GM21360 (cell line): ENCODE measurements at regions not wholly inside any gene's neighbourhood (a gene's known extent, or its start where the extent isn't known, plus 50 kb on each side); places are given as distances from the start of the nearest gene placed in this dataset.

ENCODE experiments used
- ATAC-seq: cut with Tn5 transposase; IDR thresholded peaks from one replicate; pipeline ENCODE4 v1.9.1; 2021; ENCODE audit warnings: mild to moderate bottlenecking, moderate library complexity; ENCODE audit not compliant: unreplicated experiment

DNA sequence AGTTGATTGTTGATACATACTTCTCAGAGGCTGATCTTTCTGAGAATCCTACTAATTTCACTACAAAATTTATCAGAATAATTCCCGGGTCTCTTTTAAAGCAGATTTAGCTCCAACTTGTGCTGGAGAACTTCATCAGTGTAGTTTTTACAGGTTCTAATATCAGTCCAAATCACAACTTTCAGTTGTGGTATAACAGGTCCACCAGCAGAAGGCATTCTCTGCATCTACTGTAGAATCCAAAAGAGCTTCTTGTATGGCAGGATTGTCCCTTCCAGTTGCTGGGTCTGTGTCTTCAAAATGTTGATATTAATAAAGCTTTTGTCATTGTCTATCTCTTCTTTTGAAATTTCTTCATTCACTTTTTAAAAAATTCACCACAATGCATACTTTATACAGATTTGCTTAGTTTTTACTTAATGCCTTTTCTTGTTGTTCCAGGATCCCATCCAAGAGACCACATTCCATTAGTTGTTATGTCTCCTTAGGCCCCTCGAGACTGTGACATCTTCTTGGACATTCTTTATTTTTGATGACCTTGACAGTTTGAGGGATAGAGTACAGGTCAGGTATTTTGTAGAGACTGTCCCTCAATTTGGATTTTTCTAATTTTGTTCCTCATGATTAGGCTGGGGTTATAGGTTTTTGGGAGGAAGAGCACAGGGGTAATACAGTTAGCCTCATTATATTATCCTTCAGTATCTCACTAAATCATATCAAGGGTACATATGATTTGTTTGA is 490.5 kb upstream of the MEX3C start:
- no peak for ATAC-seq

DNA sequence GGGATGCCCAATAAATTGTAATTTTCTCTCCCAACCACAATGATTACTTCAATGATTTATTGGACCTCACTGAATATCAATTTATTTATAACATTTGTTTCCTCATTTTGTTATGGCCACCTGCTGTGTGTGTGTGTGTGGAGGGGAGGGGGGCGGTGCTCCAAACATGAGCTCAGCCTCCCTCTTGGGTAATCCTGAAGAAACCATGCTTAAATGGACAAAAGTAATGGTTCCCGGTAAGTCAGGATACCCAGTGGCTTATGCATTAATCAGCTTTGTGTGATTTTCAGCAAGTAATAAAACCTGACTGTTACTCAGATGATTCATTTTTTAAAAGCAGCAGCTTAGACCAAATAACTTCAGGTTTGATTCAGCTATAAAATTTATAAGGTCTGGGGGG is 495.1 kb upstream of the MEX3C start:
- ATAC-seq = no peak

DNA sequence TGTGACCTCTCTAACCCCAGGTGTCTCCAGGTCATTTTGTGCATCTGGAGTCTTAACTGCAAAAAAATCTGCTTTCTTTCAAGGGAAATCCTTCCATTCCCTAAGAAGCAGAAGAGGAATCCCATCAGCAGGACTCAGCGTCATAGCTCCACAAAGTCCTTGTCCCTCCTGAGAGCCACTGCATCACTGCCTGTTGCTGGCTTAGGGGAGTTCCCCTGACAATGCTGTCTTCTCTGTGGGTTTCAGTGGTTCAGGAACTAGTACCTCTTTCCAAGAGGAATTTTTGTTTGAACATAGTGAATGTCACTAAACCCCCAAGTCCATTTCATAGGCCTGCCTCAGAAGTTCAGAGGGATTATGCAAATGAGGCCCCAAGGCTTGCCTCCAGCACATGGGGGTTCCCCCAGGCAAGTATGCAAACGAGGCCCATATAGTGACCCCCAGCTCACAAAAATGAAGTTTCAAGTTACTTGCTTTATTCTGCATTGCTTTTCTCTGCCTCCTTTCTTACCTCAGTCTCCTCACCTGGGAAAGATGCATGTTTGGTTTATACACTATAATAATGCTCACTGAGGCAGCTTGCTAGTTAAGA is 513.9 kb upstream of the MEX3C start:
- ATAC-seq = peak; percentile 79

DNA sequence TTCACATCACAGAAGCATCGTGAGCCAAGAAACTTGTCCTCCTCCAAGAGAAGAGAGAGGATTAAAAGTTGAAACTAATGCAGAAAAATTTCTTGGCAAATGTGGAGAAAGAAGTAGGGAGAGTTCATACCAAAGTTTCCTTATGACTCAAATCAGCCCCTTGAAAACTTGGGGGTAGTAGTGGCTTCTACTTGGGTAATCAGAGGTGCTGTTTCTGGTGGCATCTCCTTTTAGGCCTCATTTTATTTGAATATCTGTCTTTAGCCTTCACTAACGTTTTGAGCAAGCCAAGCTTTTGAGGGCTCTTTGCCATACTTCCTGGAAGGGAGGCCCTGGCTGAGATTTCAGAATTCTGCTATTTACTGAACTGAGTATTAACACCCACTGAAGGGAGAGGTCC is 515.3 kb upstream of the MEX3C start:
- ATAC-seq = peak; percentile 47

DNA sequence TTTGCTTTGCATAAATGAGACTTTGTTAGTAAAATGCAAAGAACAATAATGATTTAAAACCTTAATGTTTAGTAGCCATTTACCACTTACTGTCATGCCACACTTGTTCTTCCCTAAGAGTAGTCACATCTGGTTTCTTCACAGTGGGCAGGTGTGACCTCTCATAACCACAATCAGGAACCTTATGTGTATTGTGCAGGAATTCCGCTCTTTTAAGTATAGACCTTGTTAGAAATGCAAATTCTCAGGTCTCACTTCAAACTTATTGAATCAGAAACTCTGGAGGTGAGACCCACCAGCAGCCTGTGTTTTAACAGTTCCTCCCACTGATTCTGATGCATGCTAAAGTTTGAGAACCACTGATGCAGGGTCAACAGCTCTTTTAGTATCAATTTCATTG is 518.8 kb upstream of the MEX3C start:
- ATAC-seq = no peak

DNA sequence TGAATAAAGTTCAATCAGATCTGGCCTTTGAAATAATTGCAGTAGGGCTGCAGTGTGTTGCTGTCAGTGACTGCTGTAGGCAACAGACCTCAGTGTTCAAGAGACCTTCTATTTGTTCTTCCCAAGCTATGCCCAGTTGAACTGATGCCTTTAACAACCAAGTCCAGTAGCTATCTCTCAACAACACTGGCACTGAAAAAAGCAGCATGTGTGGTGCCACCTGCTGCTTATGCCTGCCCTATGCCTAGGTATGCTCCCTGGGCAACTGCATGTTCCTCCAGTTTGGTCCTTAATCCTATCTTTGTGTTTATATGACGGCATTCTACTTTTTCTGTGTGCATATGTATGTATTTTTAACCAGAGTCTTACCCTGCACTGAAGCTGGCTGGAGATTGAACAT is 523.9 kb upstream of the MEX3C start:
- no peak for ATAC-seq

DNA sequence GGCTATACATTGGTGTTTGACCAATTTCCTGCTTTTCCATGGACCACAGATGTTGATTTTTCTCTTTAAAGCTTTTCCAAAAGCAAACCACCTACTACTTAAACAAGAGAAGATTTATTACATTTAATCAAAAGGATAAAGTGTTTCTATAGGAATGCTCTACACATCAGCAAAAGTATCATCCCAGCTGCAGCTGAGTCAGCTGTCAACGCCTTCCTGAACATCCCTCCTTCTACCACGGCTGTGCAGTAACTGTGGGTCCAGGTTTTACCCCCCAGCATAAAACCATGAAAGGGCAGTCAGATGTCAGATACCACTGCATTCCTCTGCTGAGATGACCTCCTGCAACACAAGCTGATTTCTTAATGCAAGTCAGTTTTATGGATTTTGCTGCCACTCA is 524.5 kb upstream of the MEX3C start:
- ATAC-seq = no peak

DNA sequence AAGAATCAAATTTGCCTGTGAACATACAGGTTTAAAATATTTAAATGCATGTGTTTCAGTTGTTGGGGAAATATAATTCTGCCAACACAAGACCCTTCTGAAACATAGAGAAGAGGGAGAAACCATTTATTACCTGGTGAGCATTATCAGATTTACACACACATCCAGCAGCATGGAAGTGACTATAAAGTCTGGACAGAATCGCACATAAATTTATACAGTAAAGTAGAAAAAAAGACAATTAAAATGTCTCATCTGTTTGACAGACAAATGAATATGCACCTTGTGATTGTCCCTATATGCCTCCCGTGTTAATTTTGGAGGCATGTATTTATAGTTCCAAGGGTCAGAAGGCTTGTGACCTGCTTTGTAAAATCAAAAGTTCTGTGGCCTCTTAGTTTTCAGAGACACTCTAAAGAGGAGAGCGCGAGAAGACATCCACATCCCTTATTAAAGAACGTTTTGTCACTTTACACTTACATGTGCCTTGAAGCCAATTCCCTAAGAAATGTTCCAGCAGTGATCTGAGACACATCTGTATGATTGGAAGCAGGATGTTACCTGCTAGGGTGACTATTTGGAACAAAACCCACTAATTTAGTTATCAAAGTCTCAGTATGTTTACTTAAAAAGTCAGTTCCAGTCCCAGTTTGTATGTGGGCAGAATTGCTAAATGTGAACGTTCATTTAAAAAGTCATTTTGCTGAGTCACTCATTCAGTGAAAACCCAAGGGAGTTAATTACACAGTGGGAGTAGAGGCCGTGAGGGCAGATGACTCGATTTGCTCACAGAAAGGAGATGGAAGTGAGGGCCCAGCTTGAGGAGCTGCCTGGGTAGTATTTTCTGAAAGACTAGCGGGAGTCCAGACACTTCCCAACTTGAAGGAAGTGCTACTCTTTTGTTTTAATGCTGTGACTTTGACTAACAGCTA is 527.6 kb upstream of the MEX3C start:
- ATAC-seq = no peak

DNA sequence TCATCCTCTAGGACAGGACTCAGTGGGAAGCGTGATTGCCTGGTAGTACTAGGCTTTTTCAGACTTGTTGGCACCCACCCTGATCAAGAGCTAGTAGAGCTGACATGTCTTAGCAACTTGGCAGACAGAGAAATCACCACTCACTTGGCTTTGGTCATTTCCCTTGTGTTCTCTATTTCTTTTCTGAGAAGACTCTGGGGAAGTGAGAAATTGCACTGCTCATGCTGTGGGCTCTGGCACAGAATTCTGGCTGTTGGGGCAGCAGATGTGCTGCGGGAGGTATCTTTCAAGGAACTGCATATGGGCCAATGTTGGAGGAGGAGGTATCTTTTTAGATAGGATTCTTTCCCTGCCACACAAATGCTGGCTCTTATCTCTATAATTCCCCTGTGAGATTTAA is 529.1 kb upstream of the MEX3C start:
- ATAC-seq = peak; percentile 36

DNA sequence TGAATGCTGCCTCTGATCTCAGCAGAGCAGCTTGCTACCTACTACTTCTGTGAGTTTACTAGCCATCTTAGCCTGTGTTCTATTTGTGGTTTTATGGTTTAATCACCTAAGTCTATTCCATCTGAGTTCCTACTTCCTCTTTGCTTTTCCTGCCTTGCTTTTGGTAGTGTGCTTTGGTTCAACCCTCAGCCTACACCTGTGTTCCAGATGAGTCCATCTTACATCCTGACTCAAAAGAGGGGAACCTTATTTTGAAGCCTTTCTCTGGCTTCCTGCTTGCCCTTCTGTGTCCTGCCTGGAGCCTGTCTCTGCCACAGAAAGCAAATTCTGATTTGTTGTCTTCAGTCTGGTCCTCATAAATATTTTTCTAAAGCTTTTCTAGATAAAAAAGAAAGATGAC is 530.3 kb upstream of the MEX3C start:
- ATAC-seq = peak; percentile 61

DNA sequence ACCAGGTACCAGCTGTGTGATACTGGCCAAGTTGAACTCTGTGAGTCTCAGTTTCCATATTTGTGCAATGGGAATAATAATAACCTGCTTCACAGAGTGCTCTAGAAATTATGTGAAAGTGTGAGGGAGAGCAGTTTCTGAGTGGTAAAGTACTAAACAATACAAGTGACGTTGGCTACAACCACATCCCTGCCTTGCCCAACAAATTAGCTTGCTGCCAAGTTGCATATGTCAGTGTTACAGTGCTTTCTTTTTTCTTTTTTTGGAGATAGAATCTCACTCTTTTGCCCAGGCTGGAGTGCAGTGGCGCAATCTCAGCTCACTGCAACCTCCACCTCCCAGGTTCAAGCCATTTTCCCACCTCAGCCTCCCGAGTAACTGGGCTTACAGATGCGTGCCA is 533.6 kb upstream of the MEX3C start:
- ATAC-seq = no peak

DNA sequence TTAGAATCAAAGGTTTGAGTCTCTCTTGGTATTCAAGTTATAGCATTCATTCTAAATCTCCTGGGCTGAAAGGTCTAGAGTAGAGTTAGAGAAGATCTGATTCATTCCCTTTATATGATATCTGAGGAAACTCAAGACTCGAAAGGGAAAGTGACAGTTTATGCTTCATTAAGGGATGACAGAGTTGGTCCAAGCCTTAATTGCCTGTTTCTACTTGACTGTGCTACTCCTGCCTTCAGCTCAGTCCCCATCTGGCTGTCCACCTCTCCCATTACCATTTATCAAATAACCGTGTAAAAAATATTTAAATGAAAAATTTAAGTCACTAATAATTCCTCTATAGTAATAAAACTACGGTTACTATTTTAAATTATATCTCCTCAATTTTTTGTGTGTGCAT is 537.1 kb upstream of the MEX3C start:
- no peak for ATAC-seq

DNA sequence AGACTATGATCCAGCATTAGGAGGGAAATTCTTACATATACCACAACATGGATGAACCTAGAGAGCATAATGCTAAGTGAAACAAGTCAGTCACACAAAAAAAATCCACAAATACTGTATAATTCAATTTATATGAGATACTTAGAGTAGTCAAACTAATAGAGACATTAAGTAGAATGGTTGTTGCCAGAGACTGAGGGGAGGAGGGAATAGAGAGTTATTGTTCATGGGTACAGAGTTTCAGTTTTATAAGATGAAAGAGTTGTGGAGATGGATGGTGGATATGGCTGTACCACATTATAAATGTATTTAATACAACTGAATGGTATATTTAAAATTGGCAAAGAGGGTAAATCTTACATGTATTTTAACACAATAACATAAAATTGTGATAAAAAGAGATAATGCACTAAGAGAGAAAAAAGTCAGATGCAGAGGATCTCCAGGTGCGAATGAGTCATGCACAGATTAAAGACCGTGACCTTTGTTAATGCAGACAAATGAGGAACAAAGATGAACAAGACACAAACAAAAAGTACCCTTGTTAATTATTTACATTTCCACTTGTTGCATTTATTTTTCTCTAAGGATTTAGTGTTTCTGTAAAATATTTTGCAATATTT is 541.7 kb upstream of the MEX3C start:
- ATAC-seq = peak; percentile 81

DNA sequence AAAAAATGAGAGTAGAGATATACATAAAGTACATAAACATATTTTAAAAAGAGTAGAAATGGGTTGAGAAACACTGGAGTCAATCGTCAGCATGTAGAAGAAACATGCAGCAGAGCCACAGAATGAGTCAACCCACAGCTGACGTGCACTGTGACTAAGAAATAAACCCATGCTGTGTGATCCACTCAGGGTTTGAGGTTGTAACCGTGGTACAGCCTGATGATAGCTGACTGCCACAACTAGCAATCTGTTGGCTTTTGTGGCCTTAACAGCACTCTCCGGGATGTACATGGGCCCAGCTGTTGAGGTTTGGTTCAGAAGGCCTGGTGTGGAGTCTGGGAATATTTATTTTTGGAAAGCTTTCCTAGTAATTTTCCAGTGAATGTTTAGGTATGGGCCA is 554.4 kb upstream of the MEX3C start:
- ATAC-seq = no peak

DNA sequence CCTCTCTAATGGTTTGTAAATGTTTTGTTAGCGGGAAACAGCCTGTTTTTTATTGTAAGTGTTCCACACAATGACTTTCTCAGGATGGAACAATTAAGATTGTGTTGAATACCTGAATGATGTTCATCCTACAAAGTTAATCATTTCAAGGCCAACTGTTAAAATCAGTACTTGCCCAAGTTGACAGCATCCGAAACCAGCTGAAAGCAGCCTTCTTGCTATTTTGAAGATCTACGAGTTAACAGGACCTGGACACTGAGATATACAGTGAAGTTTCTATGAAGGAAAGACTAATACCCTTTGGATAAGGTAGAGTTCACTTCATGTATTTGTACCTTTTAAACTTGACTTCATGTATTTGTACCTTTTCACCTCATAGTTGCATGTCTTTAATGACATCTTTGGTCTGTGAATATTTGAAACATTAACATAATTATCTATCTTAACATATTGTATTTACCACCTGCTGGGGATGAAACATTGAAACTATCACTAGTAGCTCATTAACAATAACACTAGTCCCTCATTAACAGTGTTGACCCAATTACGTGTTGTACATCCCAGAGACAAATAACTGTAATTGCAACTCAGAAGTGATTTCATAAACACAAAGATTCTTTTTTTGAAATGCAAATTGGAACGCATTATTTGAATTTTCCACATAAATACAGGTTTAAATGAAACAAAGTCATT is 556.0 kb upstream of the MEX3C start:
- ATAC-seq = no peak

DNA sequence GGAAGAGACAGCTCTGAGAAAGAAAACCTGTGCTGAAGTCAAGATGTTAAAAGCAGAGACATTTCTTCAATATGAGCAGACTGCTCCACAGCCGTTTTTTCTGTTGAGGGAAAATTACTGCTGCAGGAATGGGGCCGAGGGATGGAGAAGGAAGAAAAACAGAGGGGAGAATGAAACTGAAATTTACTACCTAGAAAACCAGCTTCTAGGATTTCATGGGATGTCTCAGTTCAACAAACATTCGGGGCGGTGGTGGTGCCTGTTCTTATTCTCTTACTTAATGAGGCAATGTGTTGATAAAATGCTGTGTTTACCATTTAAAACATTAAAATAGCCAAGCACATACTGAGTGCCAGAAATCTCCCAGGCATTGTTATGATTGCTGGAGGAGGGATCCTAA is 557.1 kb upstream of the MEX3C start:
- no peak for ATAC-seq

DNA sequence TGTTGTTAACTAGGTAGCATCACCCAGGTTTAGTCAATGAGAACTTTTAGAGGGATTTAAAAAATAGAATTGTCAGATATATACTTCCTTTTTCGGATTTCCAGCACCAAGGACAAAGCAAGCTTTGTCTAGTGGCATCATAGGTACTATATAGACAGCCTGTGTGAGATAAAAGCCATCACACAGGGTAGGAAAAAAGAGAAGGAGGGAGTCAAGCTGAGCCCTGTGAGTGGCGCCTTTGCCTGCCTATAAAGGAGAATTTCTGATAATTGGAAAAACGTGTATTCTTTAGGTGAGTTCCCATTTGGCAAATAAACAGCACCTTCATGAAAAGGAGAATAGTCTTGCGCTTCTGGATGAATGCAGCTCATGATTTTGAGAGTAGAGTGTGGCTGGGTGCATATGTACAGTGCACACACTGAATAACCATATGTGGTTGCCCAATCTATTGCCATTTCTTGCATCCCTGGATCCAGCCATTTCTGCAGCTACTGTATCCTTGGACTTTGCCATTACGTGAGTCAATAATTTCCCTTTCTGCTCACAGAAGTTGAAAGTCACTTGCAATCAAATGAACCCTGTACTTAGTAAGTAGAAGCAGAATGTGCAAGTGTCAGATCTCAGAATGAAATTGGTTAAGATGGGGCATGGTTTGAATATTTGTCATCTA is 559.9 kb upstream of the MEX3C start:
- no peak for ATAC-seq

DNA sequence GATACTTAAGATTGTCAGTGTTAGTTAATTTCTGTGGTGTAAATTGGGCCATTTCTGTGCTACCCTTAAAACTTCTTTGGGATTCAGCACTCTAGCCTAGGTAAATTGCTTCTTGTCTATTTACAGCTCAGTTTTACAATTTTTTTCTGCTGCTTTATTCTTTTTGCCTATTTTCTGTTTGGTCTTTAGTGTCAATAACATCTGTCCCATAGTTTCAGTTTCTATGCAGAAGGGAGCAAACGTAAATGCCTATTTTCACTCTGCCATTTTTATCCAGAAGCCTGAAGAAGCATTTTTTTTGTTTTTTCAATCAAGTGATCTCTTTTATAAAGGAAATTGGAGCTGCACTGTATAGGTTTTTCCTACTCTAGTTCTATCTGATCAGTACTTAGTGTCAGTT is 564.9 kb upstream of the MEX3C start:
- no peak for ATAC-seq

DNA sequence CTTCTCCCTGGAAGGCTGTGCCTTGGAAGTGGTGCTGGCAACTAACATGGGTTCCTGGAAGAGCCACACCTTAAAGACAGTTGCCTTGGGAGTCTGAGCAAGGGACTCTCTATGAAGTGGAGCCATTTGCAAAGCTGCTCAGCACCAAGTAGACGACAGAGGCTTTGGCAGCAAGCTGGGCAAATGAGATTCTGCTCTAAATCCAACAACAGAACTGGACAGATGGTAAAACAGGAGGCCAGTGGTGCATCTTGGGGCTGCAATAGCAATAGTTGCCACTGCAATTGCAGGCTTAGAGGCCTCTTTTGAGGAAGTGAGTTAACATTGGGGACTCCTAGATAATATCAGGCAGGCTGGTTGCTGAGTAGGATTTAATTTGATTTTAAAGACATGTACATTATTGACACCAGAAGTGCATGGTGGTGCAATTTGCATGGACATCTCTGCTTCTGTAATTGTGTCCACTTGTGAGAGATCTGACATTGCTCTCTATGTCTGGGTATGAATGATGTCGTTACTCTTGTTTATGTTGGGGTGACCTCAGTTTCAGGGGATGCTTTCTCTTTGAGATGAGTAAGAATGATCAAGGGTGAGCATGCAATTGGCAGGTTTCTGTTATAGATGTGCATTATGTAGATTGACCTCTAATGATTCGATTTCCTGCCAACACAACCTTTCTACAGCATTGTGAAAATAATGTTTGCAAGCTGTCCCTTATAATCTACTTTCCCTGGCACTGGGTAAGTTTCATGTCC is 568.3 kb upstream of the MEX3C start:
- ATAC-seq = peak; percentile 47

DNA sequence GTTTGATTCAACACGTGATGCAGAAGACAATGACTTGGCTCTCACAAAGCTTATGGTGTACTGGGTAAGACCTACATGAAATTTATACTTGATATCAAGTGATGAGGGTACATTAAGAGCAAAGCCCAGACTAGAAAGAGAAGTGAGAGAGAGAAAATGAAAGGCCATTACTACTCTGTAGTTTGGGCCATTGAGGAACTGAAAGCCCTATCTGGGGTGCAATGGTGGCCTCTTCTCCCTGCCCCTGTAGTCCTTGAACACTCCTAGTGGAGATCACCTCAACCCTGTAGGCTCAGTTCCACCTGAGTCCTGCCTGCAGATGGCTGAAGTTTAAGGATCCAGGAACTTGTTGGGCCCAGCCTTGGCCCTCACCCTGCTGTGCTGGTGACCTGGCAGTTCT is 569.8 kb upstream of the MEX3C start:
- peak; percentile 85 for ATAC-seq
